ENCODE measurements at regions not wholly inside any gene's neighbourhood (a gene's known extent, or its start where the extent isn't known, plus 50 kb on each side); places are given as distances from the start of the nearest gene placed in this dataset.

DNA sequence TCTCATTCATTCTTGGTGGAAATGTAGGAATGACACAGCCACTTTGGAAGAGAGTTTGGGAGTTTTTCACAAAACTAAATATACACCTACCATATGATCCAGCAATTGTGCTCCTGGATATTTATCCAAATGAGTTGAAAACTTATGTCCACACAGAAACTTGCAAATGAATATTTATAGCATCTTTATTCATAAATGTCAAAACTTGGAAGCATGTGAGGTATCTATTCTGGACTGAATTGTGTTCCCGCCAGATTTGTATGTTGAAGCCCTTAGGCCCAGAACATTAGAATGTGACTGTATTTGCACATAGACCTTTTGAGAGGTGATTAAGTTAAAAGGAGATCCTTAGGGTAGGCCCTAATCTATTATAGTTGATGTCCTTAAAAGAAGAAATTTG, 409.4 kb upstream of the SYT4 start:
- no peaks in the 10 kb centered on the region for H3K27me3 ChIP-seq (ENCODE audit: insufficient read depth, low read length)
- H3K4me2 ChIP-seq (ENCODE audit: low read length): no peak overlapping the region
- no peaks in the 10 kb centered on the region for H3K9me2 ChIP-seq (ENCODE audit: insufficient read depth)
- H3K36me3 ChIP-seq (ENCODE audit: control insufficient read depth in 1 of 2, insufficient read depth in 2 of 2, low read length in 2 of 2): no peaks in the 10 kb centered on the region
- no peaks in the 10 kb centered on the region for H3K4me1 ChIP-seq (ENCODE audit: control insufficient read depth in 1 of 2, insufficient read depth in 2 of 2, low read length in 2 of 2)
- no peak overlapping the region for H3K4me3 ChIP-seq (replicated peaks in 1 of 2; ENCODE audit: low read depth in 1 of 2, low read length in 2 of 2)
- H2AFZ ChIP-seq (ENCODE audit: low read depth, low read length, poor library complexity, severe bottlenecking): no peak overlapping the region
- ATAC-seq (no peak), DNase-seq (ENCODE audit: low read depth, low spot score) (no peak)
- ChIA-PET POLR2A (no interaction called here), CTCF (no interaction called here), RAD21 (ENCODE audit: low non-redundant PET in 1 of 2, low total read pairs in 2 of 2, uncharacterized antibody in 2 of 2, unreplicated experiment in 2 of 2) (no interaction called here)
- H4K20me1 ChIP-seq (ENCODE audit: insufficient read depth): no peaks in the 10 kb centered on the region
- no peak overlapping the region for H3K27ac ChIP-seq (ENCODE audit: low read depth, low read length)
- no peak overlapping the region for H3K9ac ChIP-seq (ENCODE audit: low read length)
- TF ChIP-seq SIN3A (IDR thresholded peaks at IDR 0.05; ENCODE audit: low read depth): no peak
- intact Hi-C loops (cut with micrococcal nuclease): no loop called here
- peaks cover 10% of the 10 kb centered on the region in 2 experiments; a peak in 2 of 4 replicates for H3K9me3 ChIP-seq (ENCODE audit: control insufficient read depth in 1 of 2, insufficient read depth in 1 of 2, low read depth in 1 of 2, low read length in 2 of 2)
- BruUV-seq (replicated peaks): no TSS peak
- no peaks in the 10 kb centered on the region for H3K79me2 ChIP-seq (ENCODE audit: insufficient read depth, low read length)

DNA sequence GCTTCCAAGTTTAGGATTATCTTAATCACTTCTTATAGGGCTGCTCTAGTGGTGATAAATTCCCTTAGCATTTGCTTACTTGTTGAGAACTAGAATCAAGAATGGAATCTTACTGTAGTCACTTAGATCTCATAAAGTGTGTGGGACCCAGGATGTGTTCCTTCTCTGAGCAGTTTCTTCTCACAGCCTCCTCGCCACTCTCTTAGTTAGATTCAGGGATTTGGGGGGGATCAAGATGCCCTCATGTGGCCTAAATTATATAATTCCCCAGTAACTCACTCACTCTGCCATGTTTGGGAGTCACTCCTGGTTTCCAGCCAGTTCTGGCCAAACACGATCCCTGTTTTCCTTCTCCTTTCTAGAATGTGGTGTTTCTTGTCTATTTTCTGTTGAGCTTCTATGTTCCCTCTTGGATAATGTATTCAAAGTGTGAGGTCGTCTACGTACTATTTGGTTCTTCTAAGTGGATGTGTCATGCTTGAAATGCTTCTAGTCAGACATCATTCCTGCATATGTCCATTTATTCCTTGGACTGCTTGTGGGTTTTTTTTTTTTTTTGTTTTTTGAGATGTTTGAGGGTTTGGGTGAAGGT, 414.9 kb upstream of the SYT4 start:
- Histone ChIP-seq H3K27ac (ENCODE audit: low read depth, low read length) (no peak overlapping the region), H3K9me3 (ENCODE audit: control insufficient read depth in 1 of 2, insufficient read depth in 1 of 2, low read depth in 1 of 2, low read length in 2 of 2) (peaks cover 10 to 13% of the 10 kb centered on the region in 2 experiments; a peak in 3 of 4 replicates), H3K4me1 (ENCODE audit: control insufficient read depth in 1 of 2, insufficient read depth in 2 of 2, low read length in 2 of 2) (no peaks in the 10 kb centered on the region), H3K9ac (ENCODE audit: low read length) (no peak overlapping the region), H3K36me3 (ENCODE audit: control insufficient read depth in 1 of 2, insufficient read depth in 2 of 2, low read length in 2 of 2) (no peaks in the 10 kb centered on the region), H2AFZ (ENCODE audit: low read depth, low read length, poor library complexity, severe bottlenecking) (no peak overlapping the region), H3K79me2 (ENCODE audit: insufficient read depth, low read length) (no peaks in the 10 kb centered on the region), H3K4me2 (ENCODE audit: low read length) (no peak overlapping the region), H3K27me3 (ENCODE audit: insufficient read depth, low read length) (no peaks in the 10 kb centered on the region), H4K20me1 (ENCODE audit: insufficient read depth) (no peaks in the 10 kb centered on the region), H3K4me3 (replicated peaks in 1 of 2; ENCODE audit: low read depth in 1 of 2, low read length in 2 of 2) (no peak overlapping the region), H3K9me2 (ENCODE audit: insufficient read depth) (no peaks in the 10 kb centered on the region)
- RAD21 ChIA-PET (ENCODE audit: low non-redundant PET in 1 of 2, low total read pairs in 2 of 2, uncharacterized antibody in 2 of 2, unreplicated experiment in 2 of 2): no interaction called here
- CTCF ChIA-PET: no interaction called here
- POLR2A ChIA-PET: no interaction called here
- DNase-seq (ENCODE audit: low read depth, low spot score): no peak
- intact Hi-C loops (cut with micrococcal nuclease): no loop called here
- ATAC-seq: no peak
- TF ChIP-seq EZH2phosphoT487 (IDR thresholded peaks at IDR 0.05; ENCODE audit: borderline replicate concordance): no peak
- no peak for TF ChIP-seq ELF1 (IDR thresholded peaks at IDR 0.05; ENCODE audit: borderline replicate concordance, low read depth)
- TF ChIP-seq EGR1 (IDR thresholded peaks at IDR 0.05; ENCODE audit: low read depth): no peak
- TF ChIP-seq POLR2A (IDR thresholded peaks at IDR 0.05; ENCODE audit: borderline replicate concordance, extremely low read depth, insufficient read depth, insufficient read length): no peak
- TF ChIP-seq POLR2AphosphoS5 (IDR thresholded peaks at IDR 0.05; ENCODE audit: low read depth, low read length): no peak
- TF ChIP-seq FOSL1 (IDR thresholded peaks at IDR 0.05; ENCODE audit: low read depth): no peak
- TF ChIP-seq SIN3A (IDR thresholded peaks at IDR 0.05; ENCODE audit: low read depth): no peak
- TF ChIP-seq, protein P1, sequence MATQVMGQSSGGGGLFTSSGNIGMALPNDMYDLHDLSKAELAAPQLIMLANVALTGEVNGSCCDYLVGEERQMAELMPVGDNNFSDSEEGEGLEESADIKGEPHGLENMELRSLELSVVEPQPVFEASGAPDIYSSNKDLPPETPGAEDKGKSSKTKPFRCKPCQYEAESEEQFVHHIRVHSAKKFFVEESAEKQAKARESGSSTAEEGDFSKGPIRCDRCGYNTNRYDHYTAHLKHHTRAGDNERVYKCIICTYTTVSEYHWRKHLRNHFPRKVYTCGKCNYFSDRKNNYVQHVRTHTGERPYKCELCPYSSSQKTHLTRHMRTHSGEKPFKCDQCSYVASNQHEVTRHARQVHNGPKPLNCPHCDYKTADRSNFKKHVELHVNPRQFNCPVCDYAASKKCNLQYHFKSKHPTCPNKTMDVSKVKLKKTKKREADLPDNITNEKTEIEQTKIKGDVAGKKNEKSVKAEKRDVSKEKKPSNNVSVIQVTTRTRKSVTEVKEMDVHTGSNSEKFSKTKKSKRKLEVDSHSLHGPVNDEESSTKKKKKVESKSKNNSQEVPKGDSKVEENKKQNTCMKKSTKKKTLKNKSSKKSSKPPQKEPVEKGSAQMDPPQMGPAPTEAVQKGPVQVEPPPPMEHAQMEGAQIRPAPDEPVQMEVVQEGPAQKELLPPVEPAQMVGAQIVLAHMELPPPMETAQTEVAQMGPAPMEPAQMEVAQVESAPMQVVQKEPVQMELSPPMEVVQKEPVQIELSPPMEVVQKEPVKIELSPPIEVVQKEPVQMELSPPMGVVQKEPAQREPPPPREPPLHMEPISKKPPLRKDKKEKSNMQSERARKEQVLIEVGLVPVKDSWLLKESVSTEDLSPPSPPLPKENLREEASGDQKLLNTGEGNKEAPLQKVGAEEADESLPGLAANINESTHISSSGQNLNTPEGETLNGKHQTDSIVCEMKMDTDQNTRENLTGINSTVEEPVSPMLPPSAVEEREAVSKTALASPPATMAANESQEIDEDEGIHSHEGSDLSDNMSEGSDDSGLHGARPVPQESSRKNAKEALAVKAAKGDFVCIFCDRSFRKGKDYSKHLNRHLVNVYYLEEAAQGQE (IDR thresholded peaks at IDR 0.05; ENCODE audit: low read depth): no peak
- TF ChIP-seq, protein P2, sequence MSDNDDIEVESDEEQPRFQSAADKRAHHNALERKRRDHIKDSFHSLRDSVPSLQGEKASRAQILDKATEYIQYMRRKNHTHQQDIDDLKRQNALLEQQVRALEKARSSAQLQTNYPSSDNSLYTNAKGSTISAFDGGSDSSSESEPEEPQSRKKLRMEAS (IDR thresholded peaks at IDR 0.05): no peak
- TF ChIP-seq EZH2 (IDR thresholded peaks at IDR 0.05): no peak
- no peak for TF ChIP-seq ZNF274 (IDR thresholded peaks at IDR 0.05; ENCODE audit: low read depth, low read length)
- TF ChIP-seq YY1 (IDR thresholded peaks at IDR 0.05; ENCODE audit: extremely low read depth, insufficient replicate concordance, low read depth, low read length): no peak
- no peak for TF ChIP-seq TCF7L2 (IDR thresholded peaks at IDR 0.05; ENCODE audit: borderline replicate concordance, extremely low read depth, insufficient read depth, insufficient read length)
- TF ChIP-seq RAD21 (IDR thresholded peaks at IDR 0.05; ENCODE audit: low read depth): no peak
- TF ChIP-seq SP1 (IDR thresholded peaks at IDR 0.05; ENCODE audit: low read depth): no peak
- TF ChIP-seq SRF (IDR thresholded peaks at IDR 0.05; ENCODE audit: low read depth): no peak
- TF ChIP-seq, protein P3, sequence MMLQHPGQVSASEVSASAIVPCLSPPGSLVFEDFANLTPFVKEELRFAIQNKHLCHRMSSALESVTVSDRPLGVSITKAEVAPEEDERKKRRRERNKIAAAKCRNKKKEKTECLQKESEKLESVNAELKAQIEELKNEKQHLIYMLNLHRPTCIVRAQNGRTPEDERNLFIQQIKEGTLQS (IDR thresholded peaks at IDR 0.05): no peak
- no TSS peak for BruUV-seq (replicated peaks)

Data from HCT116 (cell line).